GM12878 (cell line): ENCODE measurements at regions not wholly inside any gene's neighbourhood (a gene's known extent, or its start where the extent isn't known, plus 50 kb on each side); places are given as distances from the start of the nearest gene placed in this dataset.

Experiments
- ATAC-seq: fragments of 200-7000 bp; cut with Tn5 transposase; 3 replicates; pipeline ENCODE4 v1.9.1; 2020; ENCODE audit warnings: mild to moderate bottlenecking, moderate library complexity
- BruUV-seq: library from RNA; stranded (reverse); fragments of 400-500 nt; replicated peaks from 2 replicates; lab custom pipeline; 2021; lab: Mats Ljungman, UMichigan
- CTCF ChIA-PET: fragments of 300-600 bp; sonication (Branson Sonifier 250); formaldehyde crosslinking; extraction: SDS; loops from one replicate; lab custom pipeline; 2021; ENCODE audit warnings: inconsistent platforms; lab: Yijun Ruan, JAX
- POLR2A ChIA-PET: fragments of 350-600 bp; formaldehyde crosslinking; extraction: SDS; loops from one replicate; lab custom pipeline; 2021; ENCODE audit warnings: inconsistent platforms; lab: Charles Lee
- RAD21 ChIA-PET: fragments of 300-600 bp; sonication (Branson Sonifier 250); formaldehyde crosslinking; loops from one replicate; lab custom pipeline; 2023; ENCODE audit warnings: antibody characterized with exemption; ENCODE audit not compliant: unreplicated experiment; lab: Charles Lee
- SMC1A ChIA-PET: fragments of 300-600 bp; sonication (Branson Sonifier 250); formaldehyde crosslinking; loops from one replicate; lab custom pipeline; 2023; ENCODE audit not compliant: unreplicated experiment, uncharacterized antibody; lab: Charles Lee
- DNase-seq: peaks from one replicate; pipeline ENCODE4 v3.0.0-alpha.2; 2011; ENCODE audit warnings: low read depth, low spot score
- FAIRE-seq: peaks from 3 replicates; lab custom pipeline; 2011; peaks lifted over from hg19 to GRCh38; lab: Jason Lieb, UNC
- H2AFZ ChIP-seq: 2 replicates; pipeline ENCODE4 v1.6.0; 2011; ENCODE audit warnings: low read depth, low read length, control low read depth; ENCODE audit not compliant: control insufficient read depth
- H3K27ac ChIP-seq: 2 replicates; pipeline ENCODE4 v1.5.1; 2011; ENCODE audit warnings: control low read depth; ENCODE audit not compliant: control insufficient read depth, insufficient read depth
- H3K27me3 ChIP-seq, 2 experiments: replicated peaks in 1 of 2; 2 replicates each; pipeline versions ENCODE4 v1.6.0 to v1.6.1; 2011; ENCODE audit warnings: low read length in 1 of 2; ENCODE audit not compliant: control insufficient read depth in 2 of 2, insufficient read depth in 2 of 2
- H3K36me3 ChIP-seq, 2 experiments: 2 replicates each; pipeline ENCODE4 v1.5.1; 2011; ENCODE audit warnings: low read length in 1 of 2; ENCODE audit not compliant: control insufficient read depth in 2 of 2, insufficient read depth in 2 of 2
- H3K4me1 ChIP-seq: 2 replicates; pipeline ENCODE4 v1.6.1; 2011; ENCODE audit warnings: mild to moderate bottlenecking, low read length, moderate library complexity, mixed read lengths; ENCODE audit not compliant: control insufficient read depth, insufficient read depth
- H3K4me2 ChIP-seq: 2 replicates; pipeline ENCODE4 v1.6.0; 2011; ENCODE audit warnings: control low read depth; ENCODE audit not compliant: control insufficient read depth, insufficient read depth
- H3K4me3 ChIP-seq: fragments of 200-600 bp; sonication (generic); 2 replicates; pipeline ENCODE4 v1.5.1; 2016
- H3K79me2 ChIP-seq: 2 replicates; pipeline ENCODE4 v1.6.0; 2011; ENCODE audit warnings: low read length; ENCODE audit not compliant: control insufficient read depth, insufficient read depth
- H3K9ac ChIP-seq: 2 replicates; pipeline ENCODE4 v1.8.0; 2011; ENCODE audit warnings: low read length, control low read depth, mixed read lengths; ENCODE audit not compliant: control insufficient read depth, insufficient read depth
- H3K9me3 ChIP-seq: replicated peaks from 3 replicates; pipeline ENCODE4 v1.5.1; 2011; ENCODE audit warnings: mild to moderate bottlenecking, low read length; ENCODE audit not compliant: control insufficient read depth, insufficient read depth
- H4K20me1 ChIP-seq: 2 replicates; pipeline ENCODE4 v1.6.0; 2011; ENCODE audit not compliant: control insufficient read depth, insufficient read depth
- FOS ChIP-seq: IDR thresholded peaks from 3 replicates; pipeline ENCODE4 v1.6.1; 2011; ENCODE audit warnings: borderline replicate concordance; ENCODE audit not compliant: insufficient read length; ENCODE audit errors: extremely low read depth
- HDAC6 ChIP-seq: fragments of 200-600 bp; sonication (generic); IDR thresholded peaks from one replicate; pipeline ENCODE4 v1.8.0; 2017; ENCODE audit warnings: antibody characterized with exemption; ENCODE audit not compliant: unreplicated experiment
- NBN ChIP-seq: fragments of 450-650 bp; IDR thresholded peaks from 2 replicates; pipeline ENCODE4 v1.6.1; 2016
- POLR2A ChIP-seq: IDR thresholded peaks from 2 replicates; pipeline ENCODE4 v1.6.1; 2011; ENCODE audit warnings: low read depth, mild to moderate bottlenecking, low read length
- RELA ChIP-seq: fragments of 450-650 bp; IDR thresholded peaks from 2 replicates; pipeline ENCODE4 v1.8.0; 2014; ENCODE audit warnings: borderline replicate concordance; ENCODE audit not compliant: partially characterized antibody
- RFX5 ChIP-seq: IDR thresholded peaks from 2 replicates; pipeline ENCODE4 v1.6.1; 2011; ENCODE audit warnings: low read depth, low read length, improper control_type of control experiment
- SRF ChIP-seq, 2 experiments: IDR thresholded peaks; 2 replicates each; pipeline ENCODE4 v1.6.1; 2011; ENCODE audit warnings: low read depth in 2 of 2, low read length in 2 of 2, mild to moderate bottlenecking in 1 of 2, moderate library complexity in 1 of 2
- TCF12 ChIP-seq: IDR thresholded peaks from 2 replicates; pipeline ENCODE4 v1.6.1; 2011; ENCODE audit warnings: low read depth, mild to moderate bottlenecking, low read length
- ZNF217 ChIP-seq: fragments of 450-650 bp; IDR thresholded peaks from 2 replicates; pipeline ENCODE4 v1.6.1; 2017; ENCODE audit warnings: antibody characterized with exemption, mild to moderate bottlenecking
- WGBS: methylation state at CpG from one replicate; pipeline ENCODE4 v1.1.6; 2016; ENCODE audit warnings: low lambda C conversion rate; ENCODE audit not compliant: insufficient replicate concordance, insufficient coverage; ENCODE audit errors: missing lambda C conversion rate; 5-methylcytosine and 5-hydroxymethylcytosine counted together
- in situ Hi-C: fragments of 300-500 bp; cut with MboI; formaldehyde crosslinking; loops from 9 replicates; pipeline ENCODE4 v1.14.3; 2018; ENCODE audit warnings: mixed read lengths
- intact Hi-C: fragments of 100-400 bp; cut with micrococcal nuclease; formaldehyde crosslinking; loops from one replicate; pipeline ENCODE4 v1.14.2; 2022; ENCODE audit not compliant: unreplicated experiment
- TF ChIP-seq, protein P1 (sequence below): IDR thresholded peaks from 2 replicates; pipeline ENCODE4 v1.6.1; 2012; ENCODE audit warnings: low read depth, low read length, improper control_type of control experiment
- TF ChIP-seq, protein P2 (sequence below): fragments of 450-650 bp; IDR thresholded peaks from 2 replicates; pipeline ENCODE4 v1.6.1; 2018; ENCODE audit warnings: mild to moderate bottlenecking, low read depth, moderate library complexity; ENCODE audit not compliant: partially characterized antibody
- TF ChIP-seq, protein P3 (sequence below): fragments of 450-650 bp; IDR thresholded peaks from 2 replicates; pipeline ENCODE4 v1.6.1; 2017; ENCODE audit warnings: antibody characterized with exemption, mild to moderate bottlenecking, moderate library complexity
- TF ChIP-seq, protein P4 (sequence below): IDR thresholded peaks from 2 replicates; pipeline ENCODE4 v1.6.1; 2012; ENCODE audit warnings: low read length, inconsistent platforms

DNA sequence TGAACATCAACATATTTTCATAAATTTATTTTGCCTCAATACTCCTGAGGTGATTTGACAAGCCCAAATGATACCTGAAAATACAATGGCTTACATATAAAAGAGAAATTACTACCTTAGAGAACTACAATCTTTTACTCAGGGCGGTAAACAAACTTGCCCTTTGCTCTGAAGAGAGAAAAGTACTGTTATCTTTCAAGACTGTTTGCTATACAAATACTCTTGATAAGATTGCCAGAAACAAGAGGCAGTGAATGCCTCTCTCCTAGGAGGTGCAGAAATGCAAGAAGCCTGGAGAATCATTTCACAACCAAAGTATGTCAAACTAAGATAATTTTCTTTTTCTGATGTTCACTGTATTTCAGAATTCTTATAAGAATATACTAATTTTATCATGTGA is 160.3 kb downstream of the ALX1 start:
- BruUV-seq, result no TSS peak
- peaks cover 0 to 3% of the 10 kb centered on the region in 2 experiments; a peak in 1 of 4 replicates for H3K27me3 ChIP-seq
- in situ Hi-C loops (loop anchor here (10.0 kb wide), 1 partner anchor 365 kb away; no protein-coding TSS in a partner anchor), intact Hi-C loops (loop anchor here (10.0 kb wide), 1 partner anchor 285 kb away; no protein-coding TSS in a partner anchor)
- H2AFZ ChIP-seq, result no peak overlapping the region
- TF ChIP-seq RFX5 (no peak), HDAC6 (no peak), TCF12 (no peak), NBN (no peak), SRF (IDR thresholded peaks at IDR 0.05; ENCODE audit: low read depth in 2 of 2, low read length in 2 of 2) (no peak), RELA (no peak), FOS (no peak), ZNF217 (no peak), POLR2A (no peak)
- TF ChIP-seq, protein P1, sequence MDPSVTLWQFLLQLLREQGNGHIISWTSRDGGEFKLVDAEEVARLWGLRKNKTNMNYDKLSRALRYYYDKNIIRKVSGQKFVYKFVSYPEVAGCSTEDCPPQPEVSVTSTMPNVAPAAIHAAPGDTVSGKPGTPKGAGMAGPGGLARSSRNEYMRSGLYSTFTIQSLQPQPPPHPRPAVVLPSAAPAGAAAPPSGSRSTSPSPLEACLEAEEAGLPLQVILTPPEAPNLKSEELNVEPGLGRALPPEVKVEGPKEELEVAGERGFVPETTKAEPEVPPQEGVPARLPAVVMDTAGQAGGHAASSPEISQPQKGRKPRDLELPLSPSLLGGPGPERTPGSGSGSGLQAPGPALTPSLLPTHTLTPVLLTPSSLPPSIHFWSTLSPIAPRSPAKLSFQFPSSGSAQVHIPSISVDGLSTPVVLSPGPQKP, result no peak
- TF ChIP-seq, protein P2, sequence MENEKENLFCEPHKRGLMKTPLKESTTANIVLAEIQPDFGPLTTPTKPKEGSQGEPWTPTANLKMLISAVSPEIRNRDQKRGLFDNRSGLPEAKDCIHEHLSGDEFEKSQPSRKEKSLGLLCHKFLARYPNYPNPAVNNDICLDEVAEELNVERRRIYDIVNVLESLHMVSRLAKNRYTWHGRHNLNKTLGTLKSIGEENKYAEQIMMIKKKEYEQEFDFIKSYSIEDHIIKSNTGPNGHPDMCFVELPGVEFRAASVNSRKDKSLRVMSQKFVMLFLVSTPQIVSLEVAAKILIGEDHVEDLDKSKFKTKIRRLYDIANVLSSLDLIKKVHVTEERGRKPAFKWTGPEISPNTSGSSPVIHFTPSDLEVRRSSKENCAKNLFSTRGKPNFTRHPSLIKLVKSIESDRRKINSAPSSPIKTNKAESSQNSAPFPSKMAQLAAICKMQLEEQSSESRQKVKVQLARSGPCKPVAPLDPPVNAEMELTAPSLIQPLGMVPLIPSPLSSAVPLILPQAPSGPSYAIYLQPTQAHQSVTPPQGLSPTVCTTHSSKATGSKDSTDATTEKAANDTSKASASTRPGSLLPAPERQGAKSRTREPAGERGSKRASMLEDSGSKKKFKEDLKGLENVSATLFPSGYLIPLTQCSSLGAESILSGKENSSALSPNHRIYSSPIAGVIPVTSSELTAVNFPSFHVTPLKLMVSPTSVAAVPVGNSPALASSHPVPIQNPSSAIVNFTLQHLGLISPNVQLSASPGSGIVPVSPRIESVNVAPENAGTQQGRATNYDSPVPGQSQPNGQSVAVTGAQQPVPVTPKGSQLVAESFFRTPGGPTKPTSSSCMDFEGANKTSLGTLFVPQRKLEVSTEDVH, result no peak
- TF ChIP-seq, protein P3, sequence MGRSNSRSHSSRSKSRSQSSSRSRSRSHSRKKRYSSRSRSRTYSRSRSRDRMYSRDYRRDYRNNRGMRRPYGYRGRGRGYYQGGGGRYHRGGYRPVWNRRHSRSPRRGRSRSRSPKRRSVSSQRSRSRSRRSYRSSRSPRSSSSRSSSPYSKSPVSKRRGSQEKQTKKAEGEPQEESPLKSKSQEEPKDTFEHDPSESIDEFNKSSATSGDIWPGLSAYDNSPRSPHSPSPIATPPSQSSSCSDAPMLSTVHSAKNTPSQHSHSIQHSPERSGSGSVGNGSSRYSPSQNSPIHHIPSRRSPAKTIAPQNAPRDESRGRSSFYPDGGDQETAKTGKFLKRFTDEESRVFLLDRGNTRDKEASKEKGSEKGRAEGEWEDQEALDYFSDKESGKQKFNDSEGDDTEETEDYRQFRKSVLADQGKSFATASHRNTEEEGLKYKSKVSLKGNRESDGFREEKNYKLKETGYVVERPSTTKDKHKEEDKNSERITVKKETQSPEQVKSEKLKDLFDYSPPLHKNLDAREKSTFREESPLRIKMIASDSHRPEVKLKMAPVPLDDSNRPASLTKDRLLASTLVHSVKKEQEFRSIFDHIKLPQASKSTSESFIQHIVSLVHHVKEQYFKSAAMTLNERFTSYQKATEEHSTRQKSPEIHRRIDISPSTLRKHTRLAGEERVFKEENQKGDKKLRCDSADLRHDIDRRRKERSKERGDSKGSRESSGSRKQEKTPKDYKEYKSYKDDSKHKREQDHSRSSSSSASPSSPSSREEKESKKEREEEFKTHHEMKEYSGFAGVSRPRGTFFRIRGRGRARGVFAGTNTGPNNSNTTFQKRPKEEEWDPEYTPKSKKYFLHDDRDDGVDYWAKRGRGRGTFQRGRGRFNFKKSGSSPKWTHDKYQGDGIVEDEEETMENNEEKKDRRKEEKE, result no peak
- TF ChIP-seq, protein P4, sequence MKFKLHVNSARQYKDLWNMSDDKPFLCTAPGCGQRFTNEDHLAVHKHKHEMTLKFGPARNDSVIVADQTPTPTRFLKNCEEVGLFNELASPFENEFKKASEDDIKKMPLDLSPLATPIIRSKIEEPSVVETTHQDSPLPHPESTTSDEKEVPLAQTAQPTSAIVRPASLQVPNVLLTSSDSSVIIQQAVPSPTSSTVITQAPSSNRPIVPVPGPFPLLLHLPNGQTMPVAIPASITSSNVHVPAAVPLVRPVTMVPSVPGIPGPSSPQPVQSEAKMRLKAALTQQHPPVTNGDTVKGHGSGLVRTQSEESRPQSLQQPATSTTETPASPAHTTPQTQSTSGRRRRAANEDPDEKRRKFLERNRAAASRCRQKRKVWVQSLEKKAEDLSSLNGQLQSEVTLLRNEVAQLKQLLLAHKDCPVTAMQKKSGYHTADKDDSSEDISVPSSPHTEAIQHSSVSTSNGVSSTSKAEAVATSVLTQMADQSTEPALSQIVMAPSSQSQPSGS, result no peak
- FAIRE-seq (no peak), ATAC-seq (no peak), DNase-seq (no peak)
- no peak overlapping the region for H3K27ac ChIP-seq
- no peaks in the 10 kb centered on the region for H3K4me1 ChIP-seq
- no peak overlapping the region for H3K9ac ChIP-seq
- H3K9me3 ChIP-seq, result no peaks in the 10 kb centered on the region
- ChIA-PET SMC1A (interaction anchor here (0.9 kb wide), 1 partner anchor 363 kb away, joined by 3 read pairs; no protein-coding TSS in a partner anchor), CTCF (interaction anchor here (3.9 kb wide), 1 partner anchor 15 kb away, joined by 29 read pairs; no protein-coding TSS in a partner anchor), POLR2A (no interaction called here), RAD21 (interaction anchor here (1.5 kb wide), 1 partner anchor 15 kb away, joined by 3 read pairs; no protein-coding TSS in a partner anchor)
- no peaks in the 10 kb centered on the region for H4K20me1 ChIP-seq
- H3K36me3 ChIP-seq, result no peaks in the 10 kb centered on the region
- WGBS, result 27% methylated on average over 1 of the region's 1 CpG
- no peaks in the 10 kb centered on the region for H3K79me2 ChIP-seq
- H3K4me2 ChIP-seq, result no peak overlapping the region
- no peak overlapping the region for H3K4me3 ChIP-seq
